Fibroblast of skin of left quadriceps (primary cell): ENCODE measurements at regions not wholly inside any gene's neighbourhood (a gene's known extent, or its start where the extent isn't known, plus 50 kb on each side); places are given as distances from the start of the nearest gene placed in this dataset.
"Not testable (repeated sequence)": the region's sequence is repeated elsewhere in the genome, so short reads cannot be mapped to it uniquely, and the experiment has no call there.

ENCODE experiments used
- DNase-seq, 2 experiments: peaks; one replicate each; pipeline ENCODE4 v3.0.0-alpha.2; 2013; ENCODE audit warnings: low read depth in 2 of 2

- DNase-seq, result no peak
Observed at GRCh38 chr4:184949020-184949419, 69.3 kb upstream of the HELT start.

- DNase-seq, result no peak
Observed at GRCh38 chr4:184950117-184950830, 68.0 kb upstream of the HELT start.

- no peak for DNase-seq
Observed at GRCh38 chr4:184950926-184951325, 67.4 kb upstream of the HELT start.

- DNase-seq, result no peak
Observed at GRCh38 chr4:184951668-184952160, 66.6 kb upstream of the HELT start.

GRCh38 chr4:184952522-184952921 lies 65.8 kb upstream of the HELT start:
- no peak for DNase-seq

GRCh38 chr4:184953421-184953945 lies 64.8 kb upstream of the HELT start:
- DNase-seq, result no peak

GRCh38 chr4:184953971-184954370 lies 64.3 kb upstream of the HELT start:
- no peak for DNase-seq

- DNase-seq, result no peak
Observed at GRCh38 chr4:184954482-184954881, 63.8 kb upstream of the HELT start.

- DNase-seq, result no peak
Observed at GRCh38 chr4:184955116-184955515, 63.2 kb upstream of the HELT start.

- DNase-seq, result no peak
Observed at GRCh38 chr4:184955636-184956035, 62.7 kb upstream of the HELT start.

- DNase-seq, result no peak
Observed at GRCh38 chr4:184957446-184958115, 60.7 kb upstream of the HELT start.

GRCh38 chr4:184958127-184958922 lies 60.0 kb upstream of the HELT start:
- no peak for DNase-seq

- no peak for DNase-seq
Observed at GRCh38 chr4:184958923-184959210, 59.4 kb upstream of the HELT start.

GRCh38 chr4:184959309-184959708 lies 59.0 kb upstream of the HELT start:
- DNase-seq, result no peak

- DNase-seq, result no peak
Observed at GRCh38 chr4:184959786-184960185, 58.5 kb upstream of the HELT start.

GRCh38 chr4:184960505-184960971 lies 57.8 kb upstream of the HELT start:
- DNase-seq, result no peak

- no peak for DNase-seq
Observed at GRCh38 chr4:184961660-184962059, 56.6 kb upstream of the HELT start.

GRCh38 chr4:184962125-184962638 lies 56.1 kb upstream of the HELT start:
- DNase-seq, result no peak

- not testable (repeated sequence) for DNase-seq
Observed at GRCh38 chr4:184965230-184966050, 52.9 kb upstream of the HELT start.

- not testable (repeated sequence) for DNase-seq
Observed at GRCh38 chr4:184966051-184966691, 52.1 kb upstream of the HELT start.

- not testable (repeated sequence) for DNase-seq
Observed at GRCh38 chr4:184967699-184968098, 50.6 kb upstream of the HELT start.
